SK-N-SH (cell line): ENCODE measurements at regions not wholly inside any gene's neighbourhood (a gene's known extent, or its start where the extent isn't known, plus 50 kb on each side); places are given as distances from the start of the nearest gene placed in this dataset.

ENCODE experiments used
- CTCF ChIP-seq: fragments of 200-600 bp; sonication (generic); IDR thresholded peaks from 2 replicates; pipeline ENCODE4 v1.6.1; 2017; ENCODE audit warnings: antibody characterized with exemption, mild to moderate bottlenecking, moderate library complexity
- FOSL2 ChIP-seq: IDR thresholded peaks from 2 replicates; pipeline ENCODE4 v1.4.0; 2012; ENCODE audit warnings: low read depth, mild to moderate bottlenecking, moderate library complexity, borderline replicate concordance
- FOXM1 ChIP-seq: IDR thresholded peaks from 2 replicates; pipeline ENCODE4 v1.4.0; 2012; ENCODE audit warnings: low read depth, mild to moderate bottlenecking
- NFIC ChIP-seq: IDR thresholded peaks from 2 replicates; pipeline ENCODE4 v1.4.0; 2012; ENCODE audit warnings: borderline replicate concordance
- POLR2AphosphoS5 ChIP-seq: IDR thresholded peaks from 2 replicates; pipeline ENCODE4 v1.6.1; 2012; ENCODE audit warnings: low read depth, low read length
- RAD21 ChIP-seq: IDR thresholded peaks from 2 replicates; pipeline ENCODE4 v1.6.1; 2012; ENCODE audit warnings: mild to moderate bottlenecking, low read length
- REST ChIP-seq: IDR thresholded peaks from 2 replicates; pipeline ENCODE4 v1.6.1; 2012; ENCODE audit warnings: mild to moderate bottlenecking, low read depth, low read length, moderate library complexity
- SIN3A ChIP-seq: IDR thresholded peaks from 2 replicates; pipeline ENCODE4 v1.6.1; 2012; ENCODE audit warnings: low read depth, mild to moderate bottlenecking, low read length, moderate library complexity, borderline replicate concordance
- TEAD4 ChIP-seq: IDR thresholded peaks from 2 replicates; pipeline ENCODE4 v1.4.0; 2012; ENCODE audit warnings: mild to moderate bottlenecking, borderline replicate concordance; ENCODE audit not compliant: insufficient read depth
- USF2 ChIP-seq: fragments of 150-350 bp; IDR thresholded peaks from 2 replicates; pipeline ENCODE4 v1.6.1; 2017; ENCODE audit warnings: antibody characterized with exemption, low read length, low read depth, borderline replicate concordance

- TF ChIP-seq NFIC (no peak), FOXM1 (no peak), REST (no peak), RAD21 (no peak), CTCF (no peak), TEAD4 (no peak), USF2 (no peak), POLR2AphosphoS5 (no peak), FOSL2 (no peak), SIN3A (no peak)
These were observed 295.3 kb upstream of the KLF6 start for GRCh38 chr10:4080225-4080805.
